Hematopoietic multipotent progenitor cell treated with erythropoietin and hydrocortisone succinate and interleukin-3 and kit ligand, for 6 days (in vitro differentiated cells): ENCODE measurements at regions not wholly inside any gene's neighbourhood (a gene's known extent, or its start where the extent isn't known, plus 50 kb on each side); places are given as distances from the start of the nearest gene placed in this dataset.
"Not testable (repeated sequence)": the region's sequence is repeated elsewhere in the genome, so short reads cannot be mapped to it uniquely, and the experiment has no call there.

Source experiments
- DNase-seq: peaks from one replicate; pipeline ENCODE4 v3.0.0-alpha.2; 2015

DNA sequence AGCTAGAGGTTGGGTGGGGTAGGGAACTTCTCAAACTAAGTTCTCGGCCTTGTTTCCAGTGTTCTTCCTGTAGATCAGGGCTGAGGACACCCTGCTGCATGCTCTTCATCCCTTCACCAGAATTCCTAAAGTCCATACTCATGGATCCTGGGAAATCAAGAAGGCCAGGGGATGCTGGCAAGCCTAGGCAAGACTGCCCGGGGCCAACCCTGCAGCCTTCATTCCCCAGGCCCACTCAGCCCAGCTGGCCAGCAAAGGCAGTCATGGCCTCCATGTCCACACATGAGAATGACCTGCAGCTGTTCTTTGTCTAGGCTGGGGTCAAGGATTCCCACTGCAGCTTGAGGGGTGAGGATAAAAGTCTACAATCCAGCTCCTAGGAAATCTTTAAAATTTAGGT, 109.3 kb upstream of the ETV6 start:
- no peak for DNase-seq

- no peak for DNase-seq
Measured at GRCh38 chr12:11540615-11541310, 108.7 kb upstream of the ETV6 start.

DNA sequence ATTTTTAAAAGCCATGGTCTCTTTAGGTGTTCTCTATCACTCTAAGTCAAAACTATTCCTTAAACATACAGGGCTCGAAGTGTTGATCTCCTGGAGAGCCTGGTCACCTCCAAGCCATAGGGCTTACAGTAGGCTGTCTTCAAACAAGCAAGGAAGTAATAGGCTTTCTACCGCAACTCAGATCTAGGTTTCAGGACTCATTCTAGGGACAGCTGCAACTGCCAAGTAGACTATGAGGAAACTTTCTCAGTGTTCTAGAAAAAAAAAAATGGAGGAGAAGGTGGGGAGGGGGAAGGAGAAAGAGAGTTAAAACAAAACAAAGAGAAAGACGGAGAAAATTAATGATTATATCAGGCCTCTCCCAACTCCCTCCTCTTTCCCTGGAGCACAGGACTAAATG, 106.9 kb upstream of the ETV6 start:
- no peak for DNase-seq

GRCh38 chr12:11543457-11544158, 105.9 kb upstream of the ETV6 start:
- DNase-seq: no peak

- peak; percentile 64 for DNase-seq
Measured at GRCh38 chr12:11545484-11546330, 103.8 kb upstream of the ETV6 start.

- not testable (repeated sequence) for DNase-seq
Measured at GRCh38 chr12:11546582-11547270, 102.7 kb upstream of the ETV6 start.

DNA sequence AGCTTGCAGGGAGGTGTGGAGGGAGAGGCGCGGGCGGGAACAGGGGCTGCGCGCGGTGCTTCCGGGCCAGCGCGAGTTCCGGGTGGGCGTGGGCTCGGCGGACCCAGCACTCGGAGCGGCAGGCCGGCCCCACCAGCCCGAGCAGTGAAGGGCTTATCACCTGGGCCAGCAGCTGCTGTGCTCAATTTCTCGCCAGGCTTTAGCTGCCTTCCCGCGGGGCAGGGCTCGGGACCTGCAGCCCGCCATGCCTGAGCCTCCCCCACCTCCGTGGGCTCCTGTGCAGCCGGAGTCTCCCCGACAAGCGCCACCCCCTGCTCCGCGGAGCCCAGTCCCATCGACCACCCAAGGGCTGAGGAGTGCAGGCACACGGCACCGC, 102.2 kb upstream of the ETV6 start:
- DNase-seq: not testable (repeated sequence)

GRCh38 chr12:11549119-11549518, 100.4 kb upstream of the ETV6 start:
- no peak for DNase-seq

GRCh38 chr12:11553871-11554533, 95.5 kb upstream of the ETV6 start:
- peak; percentile 84 for DNase-seq

- no peak for DNase-seq
Measured at GRCh38 chr12:11555195-11555594, 94.3 kb upstream of the ETV6 start.

DNA sequence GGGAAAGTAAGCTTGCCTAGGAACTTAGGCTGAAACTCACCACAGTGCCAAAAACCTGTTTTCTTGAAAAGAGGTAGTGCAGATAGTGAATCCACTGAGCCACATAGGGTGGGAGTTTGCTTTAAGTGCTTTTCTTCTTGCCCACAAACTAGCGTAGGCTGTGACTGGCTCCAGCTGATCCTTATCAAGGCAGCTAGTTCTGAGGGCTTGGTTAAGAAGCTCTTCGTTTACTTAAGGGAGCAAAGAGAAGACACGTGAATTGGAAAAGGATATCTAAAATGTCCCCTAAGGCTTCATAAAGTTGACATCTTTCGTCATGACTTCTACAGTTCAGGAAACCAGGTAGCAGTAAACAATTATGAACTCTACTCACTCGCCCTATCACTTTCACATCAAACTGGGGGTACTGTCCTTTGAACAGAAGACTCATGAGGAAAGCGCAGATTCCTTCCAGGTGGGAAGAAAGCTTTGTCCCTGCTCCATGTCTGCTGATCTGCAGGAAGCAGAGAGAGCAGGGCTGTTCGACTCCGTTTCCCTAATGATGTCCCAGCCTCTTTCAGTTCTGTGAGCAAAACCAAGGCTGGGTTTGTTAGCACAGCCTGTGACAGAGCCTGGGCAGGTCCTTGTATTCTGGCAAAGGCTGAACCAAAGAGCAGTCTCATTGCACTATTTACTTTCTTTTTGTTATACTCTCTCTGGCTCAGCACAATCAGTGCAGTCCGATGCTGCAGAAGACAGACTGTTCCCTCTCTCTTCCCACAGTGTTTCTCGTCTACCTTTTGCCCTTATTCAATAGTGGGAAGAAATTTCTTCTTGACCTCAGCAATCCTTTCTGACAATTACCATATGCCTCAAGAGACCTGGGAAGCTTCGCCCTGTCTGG, 93.5 kb upstream of the ETV6 start:
- DNase-seq: peak; percentile 66

- no peak for DNase-seq
Measured at GRCh38 chr12:11556682-11557081, 92.8 kb upstream of the ETV6 start.

- DNase-seq: no peak
Measured at GRCh38 chr12:11559626-11560340, 89.7 kb upstream of the ETV6 start.

DNA sequence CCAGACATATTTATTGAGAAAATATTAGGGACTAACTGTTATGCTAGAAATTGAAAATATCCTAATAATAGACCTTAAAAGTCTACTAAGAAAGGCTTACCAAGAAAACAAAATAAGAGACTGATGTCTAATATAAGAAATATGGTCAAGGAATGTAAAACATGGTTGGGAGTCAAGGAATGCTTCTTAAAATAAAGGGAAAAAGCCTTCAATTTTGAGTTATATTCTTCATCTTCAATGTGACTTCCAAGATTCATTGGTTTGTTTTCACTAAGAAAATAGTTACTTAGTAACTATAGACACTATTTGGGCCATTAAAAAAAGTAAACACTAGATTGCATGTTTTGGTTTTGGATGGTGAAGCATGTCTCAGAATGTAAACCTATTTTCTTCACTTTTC, 88.1 kb upstream of the ETV6 start:
- no peak for DNase-seq

GRCh38 chr12:11563785-11564739, 85.4 kb upstream of the ETV6 start:
- no peak for DNase-seq

- no peak for DNase-seq
Measured at GRCh38 chr12:11564984-11565651, 84.4 kb upstream of the ETV6 start.

DNA sequence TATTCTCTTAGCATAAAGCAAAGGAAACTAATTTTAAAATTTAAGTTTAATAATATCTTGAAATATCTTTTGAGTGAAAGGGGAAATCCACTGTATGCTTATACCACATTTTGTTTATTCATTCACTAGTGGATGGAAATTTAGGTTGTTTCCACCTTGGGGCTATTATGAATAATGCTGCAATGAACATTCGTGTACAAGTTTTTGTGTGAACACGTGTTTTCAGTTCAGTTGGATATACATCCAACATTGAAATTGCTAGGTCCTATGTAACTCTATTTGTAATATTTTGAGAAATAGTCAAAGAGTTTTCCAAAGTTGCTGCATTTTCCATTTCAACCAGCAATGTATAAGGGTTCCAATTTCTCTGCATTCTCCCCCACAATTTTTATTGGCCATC, 83.7 kb upstream of the ETV6 start:
- no peak for DNase-seq

DNA sequence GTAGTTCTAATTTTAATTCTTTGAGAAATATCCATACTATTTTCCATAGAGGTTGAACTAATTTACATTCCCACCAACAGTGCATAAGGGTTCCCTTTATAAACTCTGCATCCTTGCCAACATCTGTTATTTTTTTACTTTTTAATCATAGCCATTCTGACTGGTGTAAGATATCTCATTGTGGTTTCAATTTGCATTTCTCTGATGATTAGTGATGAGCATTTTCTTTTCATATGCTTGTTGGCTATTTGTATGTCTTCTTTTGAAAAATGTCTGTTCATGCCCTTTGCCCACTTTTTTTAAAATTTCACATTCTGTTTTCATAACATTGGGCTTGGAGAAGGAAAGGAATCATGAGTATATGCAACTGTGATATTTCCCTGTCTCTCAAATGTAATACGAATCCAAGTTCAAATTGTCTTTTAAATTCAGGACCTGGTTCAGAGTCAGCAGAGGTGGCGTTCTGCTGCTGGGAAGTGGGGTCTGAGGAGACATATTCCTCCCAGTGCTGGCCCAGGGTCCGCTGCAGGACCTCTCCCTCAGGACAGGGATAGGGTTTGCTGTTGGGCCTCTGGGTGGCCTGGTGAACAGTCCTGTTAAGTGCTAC, 81.2 kb upstream of the ETV6 start:
- no peak for DNase-seq
